ENCODE measurements at regions not wholly inside any gene's neighbourhood (a gene's known extent, or its start where the extent isn't known, plus 50 kb on each side); places are given as distances from the start of the nearest gene placed in this dataset.
"Not testable (repeated sequence)": the region's sequence is repeated elsewhere in the genome, so short reads cannot be mapped to it uniquely, and the experiment has no call there.

- Mint-ChIP-seq H3K4me3 (no peak overlapping the region), H3K27me3 (peaks cover 0 to 17% (median 9%) of the 10 kb centered on the region in 5 donors), H3K36me3 (peaks cover 0 to 5% (median 3%) of the 10 kb centered on the region in 5 donors), H3K4me1 (peaks cover 0 to 1% (median 0%) of the 10 kb centered on the region in 7 donors), H3K27ac (no peak overlapping the region), H3K9me3 (peaks cover 0 to 13% (median 5%) of the 10 kb centered on the region in 11 donors)
- no peaks in the 10 kb centered on the region for H3K27me3 ChIP-seq (ENCODE audit: control insufficient read depth in 2 of 2, insufficient read depth in 2 of 2, low read length in 2 of 2)
- H3K4me3 ChIP-seq (ENCODE audit: low read length), result no peak overlapping the region
- no peak for DNase-seq
- ChIA-PET POLR2A (no interaction called here), CTCF (no interaction called here)
- ATAC-seq, result no peak
- intact Hi-C loops (cut with micrococcal nuclease), result no loop called here
- no peaks in the 10 kb centered on the region for H3K4me1 ChIP-seq (ENCODE audit: control insufficient read depth in 2 of 2, insufficient read depth in 2 of 2, low read length in 2 of 2)
- no peaks in the 10 kb centered on the region for H3K9me3 ChIP-seq (ENCODE audit: control insufficient read depth in 2 of 3, low read length in 3 of 3)
- H3K36me3 ChIP-seq (ENCODE audit: control insufficient read depth in 2 of 3, insufficient read depth in 3 of 3, low read length in 3 of 3), result no peaks in the 10 kb centered on the region
- H3K27ac ChIP-seq (ENCODE audit: low read depth, low read length), result no peak overlapping the region
These were observed 158.4 kb upstream of the PIK3R1 start for GRCh38 chr5:68057191-68057590.

GRCh38 chr5:68055686-68056085 is 159.9 kb upstream of the PIK3R1 start:
- no peaks in the 10 kb centered on the region for H3K4me1 ChIP-seq (ENCODE audit: control insufficient read depth in 2 of 2, insufficient read depth in 2 of 2, low read length in 2 of 2)
- H3K27me3 Mint-ChIP-seq, result peaks cover 0 to 16% (median 10%) of the 10 kb centered on the region in 5 donors
- H3K9me3 Mint-ChIP-seq, result peaks cover 0 to 7% (median 0%) of the 10 kb centered on the region in 11 donors
- H3K9me3 ChIP-seq (ENCODE audit: control insufficient read depth in 2 of 3, low read length in 3 of 3), result no peaks in the 10 kb centered on the region
- DNase-seq (no peak), ATAC-seq (no peak)
- no peaks in the 10 kb centered on the region for H3K36me3 ChIP-seq (ENCODE audit: control insufficient read depth in 2 of 3, insufficient read depth in 3 of 3, low read length in 3 of 3)
- H3K27ac ChIP-seq (ENCODE audit: low read depth, low read length), result no peak overlapping the region
- H3K4me3 ChIP-seq (ENCODE audit: low read length), result no peak overlapping the region
- intact Hi-C loops (cut with micrococcal nuclease), result no loop called here
- ChIA-PET CTCF (no interaction called here), POLR2A (no interaction called here)
- H3K4me1 Mint-ChIP-seq, result peaks cover 0 to 1% (median 0%) of the 10 kb centered on the region in 7 donors
- H3K27me3 ChIP-seq (ENCODE audit: control insufficient read depth in 2 of 2, insufficient read depth in 2 of 2, low read length in 2 of 2), result no peaks in the 10 kb centered on the region
- no peak overlapping the region for H3K27ac Mint-ChIP-seq
- H3K4me3 Mint-ChIP-seq, result no peak overlapping the region
- H3K36me3 Mint-ChIP-seq, result peaks cover 0 to 5% (median 0%) of the 10 kb centered on the region in 5 donors

GRCh38 chr5:68054638-68055037 is 160.9 kb upstream of the PIK3R1 start:
- ChIA-PET CTCF (no interaction called here), POLR2A (no interaction called here)
- Mint-ChIP-seq H3K27me3 (peaks cover 0 to 10% (median 6%) of the 10 kb centered on the region in 5 donors), H3K36me3 (no peaks in the 10 kb centered on the region), H3K4me3 (no peak overlapping the region), H3K4me1 (peaks cover 0 to 1% (median 0%) of the 10 kb centered on the region in 7 donors), H3K9me3 (peaks cover 0 to 5% (median 0%) of the 10 kb centered on the region in 11 donors), H3K27ac (no peak overlapping the region)
- H3K4me3 ChIP-seq (ENCODE audit: low read length), result no peak overlapping the region
- no peaks in the 10 kb centered on the region for H3K36me3 ChIP-seq (ENCODE audit: control insufficient read depth in 2 of 3, insufficient read depth in 3 of 3, low read length in 3 of 3)
- H3K27me3 ChIP-seq (ENCODE audit: control insufficient read depth in 2 of 2, insufficient read depth in 2 of 2, low read length in 2 of 2), result no peaks in the 10 kb centered on the region
- no peaks in the 10 kb centered on the region for H3K9me3 ChIP-seq (ENCODE audit: control insufficient read depth in 2 of 3, low read length in 3 of 3)
- H3K27ac ChIP-seq (ENCODE audit: low read depth, low read length), result no peak overlapping the region
- ATAC-seq (no peak), DNase-seq (no peak)
- intact Hi-C loops (cut with micrococcal nuclease), result no loop called here
- no peaks in the 10 kb centered on the region for H3K4me1 ChIP-seq (ENCODE audit: control insufficient read depth in 2 of 2, insufficient read depth in 2 of 2, low read length in 2 of 2)

GRCh38 chr5:68053202-68053601 is 162.4 kb upstream of the PIK3R1 start:
- Histone ChIP-seq H3K4me3 (ENCODE audit: low read length) (no peak overlapping the region), H3K27ac (ENCODE audit: low read depth, low read length) (no peak overlapping the region), H3K36me3 (ENCODE audit: control insufficient read depth in 2 of 3, insufficient read depth in 3 of 3, low read length in 3 of 3) (no peaks in the 10 kb centered on the region), H3K4me1 (ENCODE audit: control insufficient read depth in 2 of 2, insufficient read depth in 2 of 2, low read length in 2 of 2) (no peaks in the 10 kb centered on the region), H3K27me3 (ENCODE audit: control insufficient read depth in 2 of 2, insufficient read depth in 2 of 2, low read length in 2 of 2) (no peaks in the 10 kb centered on the region), H3K9me3 (ENCODE audit: control insufficient read depth in 2 of 3, low read length in 3 of 3) (no peaks in the 10 kb centered on the region)
- no peak overlapping the region for H3K4me3 Mint-ChIP-seq
- H3K9me3 Mint-ChIP-seq, result peaks cover 0 to 13% (median 4%) of the 10 kb centered on the region in 11 donors
- POLR2A ChIA-PET, result no interaction called here
- CTCF ChIA-PET, result no interaction called here
- H3K4me1 Mint-ChIP-seq, result peaks cover 0 to 1% (median 0%) of the 10 kb centered on the region in 7 donors
- intact Hi-C loops (cut with micrococcal nuclease), result no loop called here
- no peak overlapping the region for H3K27ac Mint-ChIP-seq
- peaks cover 0 to 14% (median 11%) of the 10 kb centered on the region in 5 donors for H3K27me3 Mint-ChIP-seq
- peaks cover 0 to 4% (median 0%) of the 10 kb centered on the region in 5 donors for H3K36me3 Mint-ChIP-seq
- ATAC-seq, result no peak
- DNase-seq, result no peak

GRCh38 chr5:68049053-68049713 is 166.4 kb upstream of the PIK3R1 start:
- ChIA-PET POLR2A (interaction anchor here (0.8 kb wide), 1 partner anchor 17 kb away, joined by 3 read pairs; no protein-coding TSS in a partner anchor), CTCF (no interaction called here)
- no peak overlapping the region for H3K4me3 ChIP-seq (ENCODE audit: low read length)

GRCh38 chr5:68048516-68048915 is 167.0 kb upstream of the PIK3R1 start:
- peaks cover 0 to 21% (median 14%) of the 10 kb centered on the region in 5 donors for H3K27me3 Mint-ChIP-seq
- no peak for ATAC-seq
- no peaks in the 10 kb centered on the region for H3K4me1 ChIP-seq (ENCODE audit: control insufficient read depth in 2 of 2, insufficient read depth in 2 of 2, low read length in 2 of 2)
- peaks cover 4 to 23% (median 12%) of the 10 kb centered on the region in 11 donors for H3K9me3 Mint-ChIP-seq
- intact Hi-C loops (cut with micrococcal nuclease), result no loop called here
- no peaks in the 10 kb centered on the region for H3K36me3 ChIP-seq (ENCODE audit: control insufficient read depth in 2 of 3, insufficient read depth in 3 of 3, low read length in 3 of 3)
- H3K4me1 Mint-ChIP-seq, result peaks cover 0 to 2% (median 0%) of the 10 kb centered on the region in 7 donors
- no peak overlapping the region for H3K27ac Mint-ChIP-seq
- no peak overlapping the region for H3K27ac ChIP-seq (ENCODE audit: low read depth, low read length)
- DNase-seq, result no peak
- H3K4me3 Mint-ChIP-seq, result no peak overlapping the region
- POLR2A ChIA-PET, result interaction anchor here (0.8 kb wide), 1 partner anchor 16 kb away, joined by 3 read pairs; no protein-coding TSS in a partner anchor
- CTCF ChIA-PET, result no interaction called here
- H3K9me3 ChIP-seq (ENCODE audit: control insufficient read depth in 2 of 3, low read length in 3 of 3), result no peaks in the 10 kb centered on the region
- peaks cover 0 to 4% (median 0%) of the 10 kb centered on the region in 5 donors for H3K36me3 Mint-ChIP-seq
- no peak overlapping the region for H3K4me3 ChIP-seq (ENCODE audit: low read length)
- no peaks in the 10 kb centered on the region for H3K27me3 ChIP-seq (ENCODE audit: control insufficient read depth in 2 of 2, insufficient read depth in 2 of 2, low read length in 2 of 2)

More at GRCh38 chr5:68049053-68049713, 166.4 kb upstream of the PIK3R1 start:
- no peak overlapping the region for H3K27ac Mint-ChIP-seq
- peaks cover 0 to 2% (median 0%) of the 10 kb centered on the region in 7 donors for H3K4me1 Mint-ChIP-seq
- no peaks in the 10 kb centered on the region for H3K27me3 ChIP-seq (ENCODE audit: control insufficient read depth in 2 of 2, insufficient read depth in 2 of 2, low read length in 2 of 2)
- H3K27me3 Mint-ChIP-seq, result peaks cover 0 to 21% (median 14%) of the 10 kb centered on the region in 5 donors
- ATAC-seq (no peak), DNase-seq (no peak)
- H3K36me3 Mint-ChIP-seq, result peaks cover 0 to 4% (median 0%) of the 10 kb centered on the region in 5 donors
- H3K36me3 ChIP-seq (ENCODE audit: control insufficient read depth in 2 of 3, insufficient read depth in 3 of 3, low read length in 3 of 3), result no peaks in the 10 kb centered on the region
- H3K4me1 ChIP-seq (ENCODE audit: control insufficient read depth in 2 of 2, insufficient read depth in 2 of 2, low read length in 2 of 2), result no peaks in the 10 kb centered on the region
- no peaks in the 10 kb centered on the region for H3K9me3 ChIP-seq (ENCODE audit: control insufficient read depth in 2 of 3, low read length in 3 of 3)
- intact Hi-C loops (cut with micrococcal nuclease), result no loop called here
- peaks cover 4 to 23% (median 12%) of the 10 kb centered on the region in 11 donors for H3K9me3 Mint-ChIP-seq
- no peak overlapping the region for H3K27ac ChIP-seq (ENCODE audit: low read depth, low read length)
- H3K4me3 Mint-ChIP-seq, result no peak overlapping the region

GRCh38 chr5:68048054-68048453 is 167.5 kb upstream of the PIK3R1 start:
- H3K4me3 ChIP-seq (ENCODE audit: low read length); CTCF ChIA-PET; H3K27ac Mint-ChIP-seq; H3K4me3 Mint-ChIP-seq; ATAC-seq; H3K9me3 ChIP-seq (ENCODE audit: control insufficient read depth in 2 of 3, low read length in 3 of 3); H3K36me3 Mint-ChIP-seq; H3K27me3 ChIP-seq (ENCODE audit: control insufficient read depth in 2 of 2, insufficient read depth in 2 of 2, low read length in 2 of 2); H3K4me1 ChIP-seq (ENCODE audit: control insufficient read depth in 2 of 2, insufficient read depth in 2 of 2, low read length in 2 of 2); intact Hi-C loops (cut with micrococcal nuclease); DNase-seq; POLR2A ChIA-PET; H3K4me1 Mint-ChIP-seq; H3K36me3 ChIP-seq (ENCODE audit: control insufficient read depth in 2 of 3, insufficient read depth in 3 of 3, low read length in 3 of 3); H3K27ac ChIP-seq (ENCODE audit: low read depth, low read length): not testable (repeated sequence)
- peaks cover under 1 to 21% (median 14%) of the 10 kb centered on the region in 5 donors for H3K27me3 Mint-ChIP-seq
- peaks cover 4 to 23% (median 12%) of the 10 kb centered on the region in 11 donors for H3K9me3 Mint-ChIP-seq
